ENCODE measurements at regions not wholly inside any gene's neighbourhood (a gene's known extent, or its start where the extent isn't known, plus 50 kb on each side); places are given as distances from the start of the nearest gene placed in this dataset.
"Not testable (repeated sequence)": the region's sequence is repeated elsewhere in the genome, so short reads cannot be mapped to it uniquely, and the experiment has no call there.

- TF ChIP-seq CTCF, POLR2AphosphoS5 (IDR thresholded peaks at IDR 0.05): not testable (repeated sequence)
Observed at GRCh38 chr12:65678172-65678571, 146.1 kb upstream of the HMGA2 start.
